ENCODE measurements at regions not wholly inside any gene's neighbourhood (a gene's known extent, or its start where the extent isn't known, plus 50 kb on each side); places are given as distances from the start of the nearest gene placed in this dataset.

GRCh38 chr16:80055831-80056230, 455.3 kb upstream of the MAF start:
- Histone ChIP-seq H3K4me3 (replicated peaks in 1 of 3; ENCODE audit: insufficient read depth in 1 of 3, low read depth in 1 of 3, low read length in 3 of 3) (no peak overlapping the region), H3K79me2 (ENCODE audit: control insufficient read depth, insufficient read depth, low read length) (no peaks in the 10 kb centered on the region), H3K36me3 (ENCODE audit: control insufficient read depth in 2 of 2, extremely low read depth in 1 of 2, insufficient read depth in 2 of 2, low read length in 2 of 2) (no peaks in the 10 kb centered on the region), H3K9me1 (replicated peaks; ENCODE audit: control insufficient read depth, extremely low read depth, insufficient read depth, low read length) (no peaks in the 10 kb centered on the region), H3K27ac (ENCODE audit: insufficient read depth, low read depth, low read length) (no peak overlapping the region), H3K4me2 (ENCODE audit: insufficient read depth, low read length) (no peak overlapping the region), H4K20me1 (replicated peaks; ENCODE audit: control insufficient read depth, extremely low read depth, insufficient read depth, low read length) (no peaks in the 10 kb centered on the region), H2AFZ (ENCODE audit: low read depth, low read length) (no peak overlapping the region), H3K9ac (replicated peaks; ENCODE audit: extremely low read depth, insufficient read depth, low read length) (no peak overlapping the region), H3K4me1 (ENCODE audit: control insufficient read depth, extremely low read depth, insufficient read depth, low read length) (no peaks in the 10 kb centered on the region), H3K27me3 (ENCODE audit: control insufficient read depth in 2 of 2, insufficient read depth in 2 of 2, low read length in 2 of 2) (no peaks in the 10 kb centered on the region), H3K9me3 (replicated peaks; ENCODE audit: control insufficient read depth, insufficient read depth, low read length) (no peaks in the 10 kb centered on the region)
- BruUV-seq (replicated peaks) = no TSS peak
- TF ChIP-seq EZH2 (IDR thresholded peaks at IDR 0.05; ENCODE audit: borderline replicate concordance, low read depth, low read length, severe bottlenecking) (no peak), MYC (IDR thresholded peaks at IDR 0.05; ENCODE audit: low read depth, low read length) (no peak), FOS (IDR thresholded peaks at IDR 0.05; ENCODE audit: borderline replicate concordance, insufficient read depth, low read length) (no peak), GATA2 (IDR thresholded peaks at IDR 0.05; ENCODE audit: insufficient read depth, insufficient read length, low read depth, low read length) (no peak), POLR2AphosphoS5 (IDR thresholded peaks at IDR 0.05; ENCODE audit: insufficient read depth, low read depth, low read length) (no peak), CTCF (IDR thresholded peaks at IDR 0.05; ENCODE audit: extremely low read depth in 1 of 2, insufficient read depth in 1 of 2, low read depth in 1 of 2, low read length in 2 of 2) (no peak), POLR2A (IDR thresholded peaks at IDR 0.05; ENCODE audit: low read depth, low read length) (no peak), MAX (IDR thresholded peaks at IDR 0.05; ENCODE audit: insufficient read depth, insufficient read length) (no peak)
- dilution Hi-C loops (cut with MboI; ENCODE audit: extremely low pct_ligation_motif_present, low sequenced_read_pairs) = no loop called here
- ChIA-PET CTCF (no interaction called here), POLR2A (no interaction called here)
- FAIRE-seq (no peak), DNase-seq (ENCODE audit: low read depth, low spot score) (no peak)
- intact Hi-C loops (cut with micrococcal nuclease) = no loop called here

Measured in endothelial cell of umbilical vein (primary cell).